ENCODE measurements at regions not wholly inside any gene's neighbourhood (a gene's known extent, or its start where the extent isn't known, plus 50 kb on each side); places are given as distances from the start of the nearest gene placed in this dataset.

DNA sequence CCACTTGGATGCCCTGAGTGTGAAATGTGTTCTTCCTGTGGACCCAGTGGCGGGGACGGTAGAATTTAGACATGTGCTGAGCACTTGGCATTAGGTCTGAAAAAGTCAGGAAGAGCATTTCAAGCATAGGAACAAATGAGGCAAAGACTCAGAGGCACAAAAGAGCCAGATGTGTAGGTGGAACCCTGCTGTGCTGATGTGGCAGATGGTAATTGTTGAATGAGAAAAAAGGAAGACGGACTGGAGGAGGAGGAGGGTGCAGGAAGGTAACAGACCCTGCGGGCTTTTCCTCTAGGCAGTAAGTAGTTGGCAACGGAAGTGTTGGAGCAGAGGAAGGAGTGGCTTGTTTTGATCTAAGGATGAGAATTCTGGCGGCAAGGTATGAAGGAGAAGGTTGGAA, 985.8 kb downstream of the TBC1D22A start:
- no peak overlapping the region for H3K9ac ChIP-seq (ENCODE audit: low read depth, low read length, poor library complexity, severe bottlenecking)
- H3K9me2 ChIP-seq (replicated peaks; ENCODE audit: low read depth, low read length): no peaks in the 10 kb centered on the region
- H3K36me3 ChIP-seq (ENCODE audit: insufficient read depth, low read length): no peaks in the 10 kb centered on the region
- no peaks in the 10 kb centered on the region for H3F3A ChIP-seq (ENCODE audit: low read depth)
- H4K20me1 ChIP-seq (ENCODE audit: insufficient read depth, low read length, poor library complexity, severe bottlenecking): no peaks in the 10 kb centered on the region
- no peaks in the 10 kb centered on the region for H3K79me2 ChIP-seq (ENCODE audit: insufficient read depth, low read length)
- peaks cover 3% of the 10 kb centered on the region; the same call in 1 of the 2 replicates for H3K9me3 ChIP-seq (ENCODE audit: insufficient read depth, low read depth, low read length)
- no peaks in the 10 kb centered on the region for H3K27me3 ChIP-seq (ENCODE audit: insufficient read depth, low read length, poor library complexity, severe bottlenecking)
- TF ChIP-seq EZH2phosphoT487 (IDR thresholded peaks at IDR 0.05; ENCODE audit: borderline replicate concordance): no peak
- TF ChIP-seq, protein P1, sequence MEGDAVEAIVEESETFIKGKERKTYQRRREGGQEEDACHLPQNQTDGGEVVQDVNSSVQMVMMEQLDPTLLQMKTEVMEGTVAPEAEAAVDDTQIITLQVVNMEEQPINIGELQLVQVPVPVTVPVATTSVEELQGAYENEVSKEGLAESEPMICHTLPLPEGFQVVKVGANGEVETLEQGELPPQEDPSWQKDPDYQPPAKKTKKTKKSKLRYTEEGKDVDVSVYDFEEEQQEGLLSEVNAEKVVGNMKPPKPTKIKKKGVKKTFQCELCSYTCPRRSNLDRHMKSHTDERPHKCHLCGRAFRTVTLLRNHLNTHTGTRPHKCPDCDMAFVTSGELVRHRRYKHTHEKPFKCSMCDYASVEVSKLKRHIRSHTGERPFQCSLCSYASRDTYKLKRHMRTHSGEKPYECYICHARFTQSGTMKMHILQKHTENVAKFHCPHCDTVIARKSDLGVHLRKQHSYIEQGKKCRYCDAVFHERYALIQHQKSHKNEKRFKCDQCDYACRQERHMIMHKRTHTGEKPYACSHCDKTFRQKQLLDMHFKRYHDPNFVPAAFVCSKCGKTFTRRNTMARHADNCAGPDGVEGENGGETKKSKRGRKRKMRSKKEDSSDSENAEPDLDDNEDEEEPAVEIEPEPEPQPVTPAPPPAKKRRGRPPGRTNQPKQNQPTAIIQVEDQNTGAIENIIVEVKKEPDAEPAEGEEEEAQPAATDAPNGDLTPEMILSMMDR (conservative IDR thresholded peaks at IDR 0.05; ENCODE audit: low read length): no peak
- H3K4me2 ChIP-seq (ENCODE audit: low read depth, low read length, poor library complexity, severe bottlenecking): no peak overlapping the region
- no peaks in the 10 kb centered on the region for H3K4me1 ChIP-seq (ENCODE audit: insufficient read depth, low read length, poor library complexity, severe bottlenecking)
- H2AFZ ChIP-seq (ENCODE audit: low read length): no peak overlapping the region
- no peak overlapping the region for H3K4me3 ChIP-seq (ENCODE audit: low read length, poor library complexity, severe bottlenecking)

DNA sequence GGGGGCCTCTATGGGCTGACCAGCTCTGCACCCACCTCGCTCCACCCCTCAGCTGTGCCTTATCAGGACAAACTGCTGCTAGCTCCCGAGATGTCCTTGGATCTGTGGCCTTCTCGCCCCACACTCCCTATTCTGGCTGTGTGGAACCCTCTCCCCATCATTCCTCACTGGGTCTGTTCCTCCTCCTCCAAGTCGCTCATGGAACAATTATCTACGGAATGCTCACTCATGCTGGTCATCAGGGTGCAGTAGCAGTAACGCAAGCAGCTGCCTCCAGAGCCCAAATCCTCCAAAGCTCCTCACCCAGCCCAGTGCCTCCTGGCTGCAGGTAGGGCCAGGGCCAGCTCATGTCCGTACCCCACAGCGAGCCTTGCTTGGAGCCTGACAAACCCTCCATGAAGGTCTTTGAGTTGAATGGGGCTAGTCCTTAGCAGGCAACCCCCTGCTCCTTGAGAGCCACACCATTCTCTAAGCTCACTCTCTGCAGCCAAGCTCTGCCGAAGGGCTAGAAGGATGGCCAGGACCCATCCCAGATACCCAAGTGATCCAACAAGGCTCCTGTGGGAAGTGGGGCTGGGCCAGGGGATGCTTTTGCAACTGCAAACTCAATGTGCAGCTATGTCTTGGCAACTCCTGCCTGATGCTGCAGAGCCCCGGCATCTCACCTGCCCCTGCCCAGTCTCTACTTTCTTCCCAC, 977.8 kb downstream of the TBC1D22A start:
- no peak for TF ChIP-seq EZH2phosphoT487 (IDR thresholded peaks at IDR 0.05; ENCODE audit: borderline replicate concordance)
- TF ChIP-seq, protein P1 (conservative IDR thresholded peaks at IDR 0.05; ENCODE audit: low read length): no peak
- Histone ChIP-seq H3K9me2 (replicated peaks; ENCODE audit: low read depth, low read length) (no peaks in the 10 kb centered on the region), H3K4me2 (ENCODE audit: low read depth, low read length, poor library complexity, severe bottlenecking) (no peak overlapping the region), H3K9me3 (ENCODE audit: insufficient read depth, low read depth, low read length) (no peaks in the 10 kb centered on the region; the same call in 1 of the 2 replicates), H3K4me3 (ENCODE audit: low read length, poor library complexity, severe bottlenecking) (no peak overlapping the region), H2AFZ (ENCODE audit: low read length) (no peak overlapping the region), H3F3A (ENCODE audit: low read depth) (no peaks in the 10 kb centered on the region), H3K9ac (ENCODE audit: low read depth, low read length, poor library complexity, severe bottlenecking) (no peak overlapping the region), H4K20me1 (ENCODE audit: insufficient read depth, low read length, poor library complexity, severe bottlenecking) (no peaks in the 10 kb centered on the region), H3K27me3 (ENCODE audit: insufficient read depth, low read length, poor library complexity, severe bottlenecking) (no peaks in the 10 kb centered on the region), H3K79me2 (ENCODE audit: insufficient read depth, low read length) (no peaks in the 10 kb centered on the region), H3K4me1 (ENCODE audit: insufficient read depth, low read length, poor library complexity, severe bottlenecking) (no peaks in the 10 kb centered on the region), H3K36me3 (ENCODE audit: insufficient read depth, low read length) (no peaks in the 10 kb centered on the region)

DNA sequence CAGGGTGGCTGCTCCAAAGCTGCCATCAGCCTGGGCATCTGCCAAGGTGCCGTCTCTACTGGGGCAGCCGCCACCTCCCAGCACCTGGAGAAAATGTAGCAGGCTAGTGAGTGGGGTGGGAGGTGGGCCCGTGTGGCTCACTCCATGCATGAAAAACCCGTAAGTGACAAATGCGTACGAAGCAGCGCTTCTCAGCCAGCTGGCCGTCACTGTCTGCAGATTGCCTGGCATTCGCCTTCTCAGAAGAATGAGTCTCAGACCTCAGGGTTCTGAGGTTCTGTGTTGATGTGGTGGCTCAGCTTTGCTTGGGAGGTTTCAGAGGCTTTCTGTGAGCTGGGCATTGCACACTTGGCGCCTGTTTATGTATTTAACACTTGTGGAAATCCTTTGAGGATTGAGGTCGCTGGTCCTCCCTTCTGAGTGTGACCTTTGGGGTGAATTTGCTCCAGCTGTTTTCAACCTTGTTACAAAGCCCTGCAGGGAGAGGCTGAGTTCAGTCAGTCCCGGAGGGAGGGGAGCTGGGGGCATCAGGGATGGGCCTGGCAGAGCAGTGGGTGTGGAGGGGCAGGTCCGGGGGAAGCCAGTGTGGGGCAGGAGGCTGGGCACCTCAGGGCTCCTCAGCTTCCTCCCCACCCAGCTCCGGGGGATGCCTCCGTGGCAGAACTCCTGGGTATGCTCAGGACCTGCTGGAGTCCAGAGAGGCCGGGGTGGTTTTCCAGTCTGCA, 977.0 kb downstream of the TBC1D22A start:
- Histone ChIP-seq H2AFZ (ENCODE audit: low read length) (no peak overlapping the region), H3K4me2 (ENCODE audit: low read depth, low read length, poor library complexity, severe bottlenecking) (no peak overlapping the region), H3K4me1 (ENCODE audit: insufficient read depth, low read length, poor library complexity, severe bottlenecking) (no peaks in the 10 kb centered on the region), H4K20me1 (ENCODE audit: insufficient read depth, low read length, poor library complexity, severe bottlenecking) (no peaks in the 10 kb centered on the region), H3K9me2 (replicated peaks; ENCODE audit: low read depth, low read length) (no peaks in the 10 kb centered on the region), H3K9ac (ENCODE audit: low read depth, low read length, poor library complexity, severe bottlenecking) (no peak overlapping the region), H3K36me3 (ENCODE audit: insufficient read depth, low read length) (no peaks in the 10 kb centered on the region), H3K4me3 (ENCODE audit: low read length, poor library complexity, severe bottlenecking) (no peak overlapping the region), H3F3A (ENCODE audit: low read depth) (no peaks in the 10 kb centered on the region), H3K9me3 (ENCODE audit: insufficient read depth, low read depth, low read length) (peaks cover 3% of the 10 kb centered on the region; the same call in 1 of the 2 replicates), H3K79me2 (ENCODE audit: insufficient read depth, low read length) (no peaks in the 10 kb centered on the region), H3K27me3 (ENCODE audit: insufficient read depth, low read length, poor library complexity, severe bottlenecking) (no peaks in the 10 kb centered on the region)
- TF ChIP-seq EZH2phosphoT487 (IDR thresholded peaks at IDR 0.05; ENCODE audit: borderline replicate concordance): no peak
- TF ChIP-seq, protein P1 (conservative IDR thresholded peaks at IDR 0.05; ENCODE audit: low read length): no peak
